ENCODE measurements at regions not wholly inside any gene's neighbourhood (a gene's known extent, or its start where the extent isn't known, plus 50 kb on each side); places are given as distances from the start of the nearest gene placed in this dataset.

GRCh38 chr9:82295181-82295580 lies 306.6 kb downstream of the SPATA31D1 start:
- TF ChIP-seq, protein P1, sequence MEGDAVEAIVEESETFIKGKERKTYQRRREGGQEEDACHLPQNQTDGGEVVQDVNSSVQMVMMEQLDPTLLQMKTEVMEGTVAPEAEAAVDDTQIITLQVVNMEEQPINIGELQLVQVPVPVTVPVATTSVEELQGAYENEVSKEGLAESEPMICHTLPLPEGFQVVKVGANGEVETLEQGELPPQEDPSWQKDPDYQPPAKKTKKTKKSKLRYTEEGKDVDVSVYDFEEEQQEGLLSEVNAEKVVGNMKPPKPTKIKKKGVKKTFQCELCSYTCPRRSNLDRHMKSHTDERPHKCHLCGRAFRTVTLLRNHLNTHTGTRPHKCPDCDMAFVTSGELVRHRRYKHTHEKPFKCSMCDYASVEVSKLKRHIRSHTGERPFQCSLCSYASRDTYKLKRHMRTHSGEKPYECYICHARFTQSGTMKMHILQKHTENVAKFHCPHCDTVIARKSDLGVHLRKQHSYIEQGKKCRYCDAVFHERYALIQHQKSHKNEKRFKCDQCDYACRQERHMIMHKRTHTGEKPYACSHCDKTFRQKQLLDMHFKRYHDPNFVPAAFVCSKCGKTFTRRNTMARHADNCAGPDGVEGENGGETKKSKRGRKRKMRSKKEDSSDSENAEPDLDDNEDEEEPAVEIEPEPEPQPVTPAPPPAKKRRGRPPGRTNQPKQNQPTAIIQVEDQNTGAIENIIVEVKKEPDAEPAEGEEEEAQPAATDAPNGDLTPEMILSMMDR (conservative IDR thresholded peaks at IDR 0.05; ENCODE audit: low read length), result no peak
- no peak for TF ChIP-seq EZH2phosphoT487 (IDR thresholded peaks at IDR 0.05; ENCODE audit: borderline replicate concordance)

All from Loucy (cell line).